ENCODE measurements at regions not wholly inside any gene's neighbourhood (a gene's known extent, or its start where the extent isn't known, plus 50 kb on each side); places are given as distances from the start of the nearest gene placed in this dataset.

- no peak for DNase-seq (ENCODE audit: low spot score)
Observed at GRCh38 chr3:1696669-1697275, 401.9 kb upstream of the CNTN4 start.

- no peak for DNase-seq (ENCODE audit: low spot score)
Observed at GRCh38 chr3:1699361-1699920, 399.2 kb upstream of the CNTN4 start.

GRCh38 chr3:1700650-1701049, 398.0 kb upstream of the CNTN4 start:
- no peak for DNase-seq (ENCODE audit: low spot score)

GRCh38 chr3:1703169-1703568, 395.5 kb upstream of the CNTN4 start:
- DNase-seq (ENCODE audit: low spot score) = no peak

GRCh38 chr3:1710663-1711062, 388.0 kb upstream of the CNTN4 start:
- DNase-seq (ENCODE audit: low spot score) = no peak

- no peak for DNase-seq (ENCODE audit: low spot score)
Observed at GRCh38 chr3:1717524-1717923, 381.1 kb upstream of the CNTN4 start.

GRCh38 chr3:1723726-1724125, 374.9 kb upstream of the CNTN4 start:
- no peak for DNase-seq (ENCODE audit: low spot score)

GRCh38 chr3:1726741-1727140, 371.9 kb upstream of the CNTN4 start:
- DNase-seq (ENCODE audit: low spot score) = no peak

GRCh38 chr3:1727242-1727641, 371.4 kb upstream of the CNTN4 start:
- DNase-seq (ENCODE audit: low spot score) = no peak

- DNase-seq (ENCODE audit: low spot score) = peak; percentile 7
Observed at GRCh38 chr3:1728510-1728909, 370.2 kb upstream of the CNTN4 start.

- DNase-seq (ENCODE audit: low spot score) = no peak
Observed at GRCh38 chr3:1734494-1735122, 364.1 kb upstream of the CNTN4 start.

- DNase-seq (ENCODE audit: low spot score) = no peak
Observed at GRCh38 chr3:1752205-1752604, 346.5 kb upstream of the CNTN4 start.

GRCh38 chr3:1766384-1766783, 332.3 kb upstream of the CNTN4 start:
- no peak for DNase-seq (ENCODE audit: low spot score)

GRCh38 chr3:1773679-1774078, 325.0 kb upstream of the CNTN4 start:
- DNase-seq (ENCODE audit: low spot score) = no peak

GRCh38 chr3:1774597-1774996, 324.1 kb upstream of the CNTN4 start:
- DNase-seq (ENCODE audit: low spot score) = no peak

GRCh38 chr3:1775321-1775720, 323.3 kb upstream of the CNTN4 start:
- no peak for DNase-seq (ENCODE audit: low spot score)

- DNase-seq (ENCODE audit: low spot score) = no peak
Observed at GRCh38 chr3:1783995-1784394, 314.7 kb upstream of the CNTN4 start.

- DNase-seq (ENCODE audit: low spot score) = no peak
Observed at GRCh38 chr3:1787094-1787493, 311.6 kb upstream of the CNTN4 start.

GRCh38 chr3:1792466-1792865, 306.2 kb upstream of the CNTN4 start:
- DNase-seq (ENCODE audit: low spot score) = no peak

GRCh38 chr3:1798711-1799405, 299.8 kb upstream of the CNTN4 start:
- DNase-seq (ENCODE audit: low spot score) = no peak

GRCh38 chr3:1805331-1805730, 293.3 kb upstream of the CNTN4 start:
- no peak for DNase-seq (ENCODE audit: low spot score)

GRCh38 chr3:1808590-1808989, 290.1 kb upstream of the CNTN4 start:
- DNase-seq (ENCODE audit: low spot score) = no peak

- no peak for DNase-seq (ENCODE audit: low spot score)
Observed at GRCh38 chr3:1823867-1824266, 274.8 kb upstream of the CNTN4 start.
